NCI-H82 treated with DMSO at 0.1 percent for 48 hours (cell line): ENCODE measurements at regions not wholly inside any gene's neighbourhood (a gene's known extent, or its start where the extent isn't known, plus 50 kb on each side); places are given as distances from the start of the nearest gene placed in this dataset.

Source experiments
- DNase-seq: peaks from one replicate; lab custom pipeline; 2025; ENCODE audit not compliant: unreplicated experiment; lab: John Stamatoyannopoulos, UW

- no peak for DNase-seq
Measured at GRCh38 chr10:31614611-31615010, 295.6 kb downstream of the ZEB1 start.

GRCh38 chr10:31612082-31612481 is 293.1 kb downstream of the ZEB1 start:
- no peak for DNase-seq

- DNase-seq, result no peak
Measured at GRCh38 chr10:31611161-31611560, 292.1 kb downstream of the ZEB1 start.

- no peak for DNase-seq
Measured at GRCh38 chr10:31607481-31607880, 288.5 kb downstream of the ZEB1 start.

GRCh38 chr10:31606841-31607240 is 287.8 kb downstream of the ZEB1 start:
- DNase-seq, result no peak

- DNase-seq, result no peak
Measured at GRCh38 chr10:31605861-31606525, 287.0 kb downstream of the ZEB1 start.

GRCh38 chr10:31605426-31605825 is 286.4 kb downstream of the ZEB1 start:
- no peak for DNase-seq

- DNase-seq, result no peak
Measured at GRCh38 chr10:31604646-31605170, 285.7 kb downstream of the ZEB1 start.

- DNase-seq, result peak; percentile 91
Measured at GRCh38 chr10:31604096-31604495, 285.1 kb downstream of the ZEB1 start.

GRCh38 chr10:31603235-31604087 is 284.4 kb downstream of the ZEB1 start:
- peak; percentile 87 for DNase-seq

- no peak for DNase-seq
Measured at GRCh38 chr10:31602541-31603234, 283.7 kb downstream of the ZEB1 start.

- no peak for DNase-seq
Measured at GRCh38 chr10:31601136-31601535, 282.1 kb downstream of the ZEB1 start.

- no peak for DNase-seq
Measured at GRCh38 chr10:31599626-31600504, 280.8 kb downstream of the ZEB1 start.

- DNase-seq, result no peak
Measured at GRCh38 chr10:31596765-31597164, 277.7 kb downstream of the ZEB1 start.

- no peak for DNase-seq
Measured at GRCh38 chr10:31595992-31596391, 277.0 kb downstream of the ZEB1 start.

- no peak for DNase-seq
Measured at GRCh38 chr10:31594347-31594873, 275.4 kb downstream of the ZEB1 start.

GRCh38 chr10:31593124-31593523 is 274.1 kb downstream of the ZEB1 start:
- no peak for DNase-seq

- no peak for DNase-seq
Measured at GRCh38 chr10:31591569-31591968, 272.6 kb downstream of the ZEB1 start.

GRCh38 chr10:31590023-31590800 is 271.2 kb downstream of the ZEB1 start:
- DNase-seq, result no peak

GRCh38 chr10:31587691-31588090 is 268.7 kb downstream of the ZEB1 start:
- DNase-seq, result no peak
